HL-60 (cell line): ENCODE measurements at regions not wholly inside any gene's neighbourhood (a gene's known extent, or its start where the extent isn't known, plus 50 kb on each side); places are given as distances from the start of the nearest gene placed in this dataset.

Experiments
- CTCF ChIP-seq: IDR thresholded peaks from one replicate; pipeline ENCODE4 v1.5.1; 2011; ENCODE audit warnings: low read length, control low read depth, inconsistent platforms; ENCODE audit not compliant: insufficient read depth
- GABPA ChIP-seq: IDR thresholded peaks from 2 replicates; pipeline ENCODE4 v1.6.1; 2012; ENCODE audit warnings: low read depth
- POLR2AphosphoS5 ChIP-seq: IDR thresholded peaks from 2 replicates; pipeline ENCODE4 v1.6.1; 2012; ENCODE audit warnings: low read depth
- SPI1 ChIP-seq: IDR thresholded peaks from 2 replicates; pipeline ENCODE4 v1.6.1; 2012; ENCODE audit warnings: low read depth, mild to moderate bottlenecking, borderline replicate concordance
- TF ChIP-seq, protein P1 (sequence below): IDR thresholded peaks from 2 replicates; pipeline ENCODE4 v1.6.1; 2012; ENCODE audit warnings: low read depth; ENCODE audit not compliant: insufficient replicate concordance

DNA sequence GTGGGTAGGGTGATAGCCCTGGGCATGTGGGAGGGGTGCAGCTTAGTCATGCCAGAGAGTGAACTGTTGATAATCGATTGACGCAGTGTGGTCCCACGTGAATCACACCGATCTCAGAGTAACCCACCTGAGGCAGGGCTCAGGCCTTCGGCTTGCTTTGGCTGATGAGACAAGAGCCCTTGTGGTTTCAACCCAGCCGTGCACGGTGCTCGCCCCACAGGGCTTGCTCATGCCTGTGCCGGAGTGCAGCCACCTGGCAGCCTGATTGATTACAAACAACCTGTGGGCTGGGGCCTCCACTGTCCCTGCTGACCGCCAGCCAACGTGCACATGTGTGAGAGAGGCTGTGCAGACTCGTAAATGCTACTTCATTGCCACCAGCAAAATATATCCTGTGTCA, 144.9 kb upstream of the ADARB2 start:
- TF ChIP-seq CTCF (no peak), POLR2AphosphoS5 (no peak), GABPA (no peak), SPI1 (no peak)
- TF ChIP-seq, protein P1, sequence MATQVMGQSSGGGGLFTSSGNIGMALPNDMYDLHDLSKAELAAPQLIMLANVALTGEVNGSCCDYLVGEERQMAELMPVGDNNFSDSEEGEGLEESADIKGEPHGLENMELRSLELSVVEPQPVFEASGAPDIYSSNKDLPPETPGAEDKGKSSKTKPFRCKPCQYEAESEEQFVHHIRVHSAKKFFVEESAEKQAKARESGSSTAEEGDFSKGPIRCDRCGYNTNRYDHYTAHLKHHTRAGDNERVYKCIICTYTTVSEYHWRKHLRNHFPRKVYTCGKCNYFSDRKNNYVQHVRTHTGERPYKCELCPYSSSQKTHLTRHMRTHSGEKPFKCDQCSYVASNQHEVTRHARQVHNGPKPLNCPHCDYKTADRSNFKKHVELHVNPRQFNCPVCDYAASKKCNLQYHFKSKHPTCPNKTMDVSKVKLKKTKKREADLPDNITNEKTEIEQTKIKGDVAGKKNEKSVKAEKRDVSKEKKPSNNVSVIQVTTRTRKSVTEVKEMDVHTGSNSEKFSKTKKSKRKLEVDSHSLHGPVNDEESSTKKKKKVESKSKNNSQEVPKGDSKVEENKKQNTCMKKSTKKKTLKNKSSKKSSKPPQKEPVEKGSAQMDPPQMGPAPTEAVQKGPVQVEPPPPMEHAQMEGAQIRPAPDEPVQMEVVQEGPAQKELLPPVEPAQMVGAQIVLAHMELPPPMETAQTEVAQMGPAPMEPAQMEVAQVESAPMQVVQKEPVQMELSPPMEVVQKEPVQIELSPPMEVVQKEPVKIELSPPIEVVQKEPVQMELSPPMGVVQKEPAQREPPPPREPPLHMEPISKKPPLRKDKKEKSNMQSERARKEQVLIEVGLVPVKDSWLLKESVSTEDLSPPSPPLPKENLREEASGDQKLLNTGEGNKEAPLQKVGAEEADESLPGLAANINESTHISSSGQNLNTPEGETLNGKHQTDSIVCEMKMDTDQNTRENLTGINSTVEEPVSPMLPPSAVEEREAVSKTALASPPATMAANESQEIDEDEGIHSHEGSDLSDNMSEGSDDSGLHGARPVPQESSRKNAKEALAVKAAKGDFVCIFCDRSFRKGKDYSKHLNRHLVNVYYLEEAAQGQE: no peak
